Panc1 (cell line): ENCODE measurements at regions not wholly inside any gene's neighbourhood (a gene's known extent, or its start where the extent isn't known, plus 50 kb on each side); places are given as distances from the start of the nearest gene placed in this dataset.

Experiments used
- ATAC-seq: fragments of 200-7000 bp; cut with Tn5 transposase; 2 replicates; pipeline ENCODE4 v1.9.1; 2020; ENCODE audit warnings: mild to moderate bottlenecking, moderate library complexity
- BruUV-seq: library from RNA; stranded (reverse); fragments of 400-500 nt; replicated peaks from 2 replicates; lab custom pipeline; 2021; lab: Mats Ljungman, UMichigan
- CTCF ChIA-PET: fragments of 300-600 bp; sonication (Branson Sonifier 250); formaldehyde crosslinking; loops from one replicate; lab custom pipeline; 2022; ENCODE audit warnings: antibody characterized with exemption; lab: Charles Lee
- POLR2A ChIA-PET: fragments of 300-600 bp; sonication (Branson Sonifier 250); formaldehyde crosslinking; loops from one replicate; lab custom pipeline; 2022; ENCODE audit warnings: antibody characterized with exemption; lab: Charles Lee
- DNase-seq: peaks from one replicate; pipeline ENCODE4 v3.0.0-alpha.2; 2010; ENCODE audit warnings: low read depth, low spot score
- H3K27ac ChIP-seq: 2 replicates; pipeline ENCODE4 v1.5.1; 2011; ENCODE audit warnings: mild to moderate bottlenecking, low read length, inconsistent platforms
- H3K27me3 ChIP-seq: fragments of 200-500 bp; sonication (Bioruptor generic); 2 replicates; pipeline ENCODE4 v1.6.0; 2014; ENCODE audit warnings: low read length, inconsistent platforms; ENCODE audit not compliant: control insufficient read depth, insufficient read depth
- H3K36me3 ChIP-seq: fragments of 200-500 bp; sonication (Bioruptor generic); 2 replicates; pipeline ENCODE4 v1.5.1; 2014; ENCODE audit warnings: inconsistent platforms, mild to moderate bottlenecking, low read length, moderate library complexity; ENCODE audit not compliant: control insufficient read depth, insufficient read depth
- H3K4me1 ChIP-seq: 2 replicates; pipeline ENCODE4 v1.5.1; 2011; ENCODE audit warnings: inconsistent platforms, mild to moderate bottlenecking, low read length, moderate library complexity; ENCODE audit not compliant: control insufficient read depth, insufficient read depth
- H3K4me3 ChIP-seq, 2 experiments: 2 replicates each; pipeline ENCODE4 v1.5.1; 2011 to 2012; ENCODE audit warnings: low read depth in 2 of 2, low read length in 2 of 2, mild to moderate bottlenecking in 2 of 2, inconsistent platforms in 1 of 2, moderate library complexity in 1 of 2
- H3K9me3 ChIP-seq: fragments of 200-500 bp; sonication (Bioruptor generic); 2 replicates; pipeline ENCODE4 v1.5.1; 2014; ENCODE audit warnings: low read depth, mild to moderate bottlenecking, inconsistent platforms, low read length, moderate library complexity; ENCODE audit not compliant: control insufficient read depth, insufficient read depth
- POLR2AphosphoS5 ChIP-seq: IDR thresholded peaks from 2 replicates; pipeline ENCODE4 v1.6.1; 2012; ENCODE audit warnings: mild to moderate bottlenecking, low read depth, low read length, moderate library complexity
- SIN3A ChIP-seq: IDR thresholded peaks from 2 replicates; pipeline ENCODE4 v1.6.1; 2012; ENCODE audit warnings: low read depth, mild to moderate bottlenecking, low read length, moderate library complexity, borderline replicate concordance; ENCODE audit not compliant: insufficient read depth
- TCF7L2 ChIP-seq: IDR thresholded peaks from 2 replicates; pipeline ENCODE4 v1.6.1; 2011; ENCODE audit warnings: mild to moderate bottlenecking, low read depth, low read length, inconsistent platforms
- in situ Hi-C: cut with HindIII; loops from 2 replicates; pipeline ENCODE4 v1.10.0; 2016; ENCODE audit warnings: low sequenced_read_pairs, low pct_unique_long_range_greater_than_20kb
- intact Hi-C: fragments of 100-400 bp; cut with micrococcal nuclease; formaldehyde crosslinking; loops from one replicate; pipeline ENCODE4 v1.10.0; 2022; ENCODE audit not compliant: unreplicated experiment
- TF ChIP-seq, protein P1 (sequence below), 2 experiments: IDR thresholded peaks; 2 replicates each; pipeline ENCODE4 v1.6.1; 2011 to 2012; ENCODE audit warnings: low read depth in 2 of 2, control low read depth in 1 of 2, low read length in 1 of 2, mild to moderate bottlenecking in 1 of 2, moderate library complexity in 1 of 2; ENCODE audit not compliant: insufficient read depth in 1 of 2
- TF ChIP-seq, protein P2 (sequence below): fragments of 450-650 bp; IDR thresholded peaks from 2 replicates; pipeline ENCODE4 v1.5.1; 2017; ENCODE audit warnings: mild to moderate bottlenecking

DNA sequence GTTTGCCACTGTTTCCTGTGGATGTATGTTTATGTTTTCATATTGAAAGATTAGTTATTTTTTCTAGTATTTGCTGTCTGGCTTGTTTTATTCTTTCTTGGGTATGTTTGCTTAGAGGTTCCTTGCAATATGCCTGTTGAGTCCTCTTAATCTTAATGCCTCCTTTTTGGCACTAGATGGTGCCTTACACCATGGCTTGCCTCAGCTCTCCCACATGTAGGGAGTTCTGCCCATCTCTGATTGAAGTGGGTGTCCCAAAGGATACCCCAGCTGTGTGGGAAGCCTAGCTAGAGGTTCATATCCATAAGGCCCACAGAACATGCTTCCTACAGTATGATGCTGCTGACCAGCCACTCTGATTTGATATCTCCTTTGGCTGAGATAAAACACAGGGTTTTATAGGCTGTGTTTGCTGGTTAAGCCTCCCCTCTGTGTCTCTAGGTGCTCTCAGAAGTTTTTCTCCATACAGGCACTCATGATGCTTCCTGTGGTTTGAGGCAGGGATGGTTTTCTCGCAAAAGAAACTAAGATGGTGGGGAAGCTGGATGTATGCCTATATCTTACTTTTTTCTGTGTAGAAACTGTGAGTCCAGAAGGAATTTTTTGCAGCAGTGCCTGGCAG is 162.4 kb downstream of the ASB9 start:
- DNase-seq (no peak), ATAC-seq (no peak)
- Histone ChIP-seq H3K4me3 (no peak overlapping the region), H3K36me3 (no peaks in the 10 kb centered on the region), H3K27ac (no peak overlapping the region), H3K9me3 (no peaks in the 10 kb centered on the region), H3K4me1 (no peaks in the 10 kb centered on the region), H3K27me3 (no peaks in the 10 kb centered on the region)
- intact Hi-C loops (no loop called here), in situ Hi-C loops (no loop called here)
- ChIA-PET CTCF (no interaction called here), POLR2A (no interaction called here)
- no TSS peak for BruUV-seq
- TF ChIP-seq, protein P1, sequence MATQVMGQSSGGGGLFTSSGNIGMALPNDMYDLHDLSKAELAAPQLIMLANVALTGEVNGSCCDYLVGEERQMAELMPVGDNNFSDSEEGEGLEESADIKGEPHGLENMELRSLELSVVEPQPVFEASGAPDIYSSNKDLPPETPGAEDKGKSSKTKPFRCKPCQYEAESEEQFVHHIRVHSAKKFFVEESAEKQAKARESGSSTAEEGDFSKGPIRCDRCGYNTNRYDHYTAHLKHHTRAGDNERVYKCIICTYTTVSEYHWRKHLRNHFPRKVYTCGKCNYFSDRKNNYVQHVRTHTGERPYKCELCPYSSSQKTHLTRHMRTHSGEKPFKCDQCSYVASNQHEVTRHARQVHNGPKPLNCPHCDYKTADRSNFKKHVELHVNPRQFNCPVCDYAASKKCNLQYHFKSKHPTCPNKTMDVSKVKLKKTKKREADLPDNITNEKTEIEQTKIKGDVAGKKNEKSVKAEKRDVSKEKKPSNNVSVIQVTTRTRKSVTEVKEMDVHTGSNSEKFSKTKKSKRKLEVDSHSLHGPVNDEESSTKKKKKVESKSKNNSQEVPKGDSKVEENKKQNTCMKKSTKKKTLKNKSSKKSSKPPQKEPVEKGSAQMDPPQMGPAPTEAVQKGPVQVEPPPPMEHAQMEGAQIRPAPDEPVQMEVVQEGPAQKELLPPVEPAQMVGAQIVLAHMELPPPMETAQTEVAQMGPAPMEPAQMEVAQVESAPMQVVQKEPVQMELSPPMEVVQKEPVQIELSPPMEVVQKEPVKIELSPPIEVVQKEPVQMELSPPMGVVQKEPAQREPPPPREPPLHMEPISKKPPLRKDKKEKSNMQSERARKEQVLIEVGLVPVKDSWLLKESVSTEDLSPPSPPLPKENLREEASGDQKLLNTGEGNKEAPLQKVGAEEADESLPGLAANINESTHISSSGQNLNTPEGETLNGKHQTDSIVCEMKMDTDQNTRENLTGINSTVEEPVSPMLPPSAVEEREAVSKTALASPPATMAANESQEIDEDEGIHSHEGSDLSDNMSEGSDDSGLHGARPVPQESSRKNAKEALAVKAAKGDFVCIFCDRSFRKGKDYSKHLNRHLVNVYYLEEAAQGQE (IDR thresholded peaks at IDR 0.05; ENCODE audit: insufficient read depth in 1 of 2, low read depth in 2 of 2, low read length in 1 of 2): no peak
- TF ChIP-seq TCF7L2: no peak
- TF ChIP-seq, protein P2, sequence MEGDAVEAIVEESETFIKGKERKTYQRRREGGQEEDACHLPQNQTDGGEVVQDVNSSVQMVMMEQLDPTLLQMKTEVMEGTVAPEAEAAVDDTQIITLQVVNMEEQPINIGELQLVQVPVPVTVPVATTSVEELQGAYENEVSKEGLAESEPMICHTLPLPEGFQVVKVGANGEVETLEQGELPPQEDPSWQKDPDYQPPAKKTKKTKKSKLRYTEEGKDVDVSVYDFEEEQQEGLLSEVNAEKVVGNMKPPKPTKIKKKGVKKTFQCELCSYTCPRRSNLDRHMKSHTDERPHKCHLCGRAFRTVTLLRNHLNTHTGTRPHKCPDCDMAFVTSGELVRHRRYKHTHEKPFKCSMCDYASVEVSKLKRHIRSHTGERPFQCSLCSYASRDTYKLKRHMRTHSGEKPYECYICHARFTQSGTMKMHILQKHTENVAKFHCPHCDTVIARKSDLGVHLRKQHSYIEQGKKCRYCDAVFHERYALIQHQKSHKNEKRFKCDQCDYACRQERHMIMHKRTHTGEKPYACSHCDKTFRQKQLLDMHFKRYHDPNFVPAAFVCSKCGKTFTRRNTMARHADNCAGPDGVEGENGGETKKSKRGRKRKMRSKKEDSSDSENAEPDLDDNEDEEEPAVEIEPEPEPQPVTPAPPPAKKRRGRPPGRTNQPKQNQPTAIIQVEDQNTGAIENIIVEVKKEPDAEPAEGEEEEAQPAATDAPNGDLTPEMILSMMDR: no peak
- TF ChIP-seq SIN3A: no peak
- no peak for TF ChIP-seq POLR2AphosphoS5

DNA sequence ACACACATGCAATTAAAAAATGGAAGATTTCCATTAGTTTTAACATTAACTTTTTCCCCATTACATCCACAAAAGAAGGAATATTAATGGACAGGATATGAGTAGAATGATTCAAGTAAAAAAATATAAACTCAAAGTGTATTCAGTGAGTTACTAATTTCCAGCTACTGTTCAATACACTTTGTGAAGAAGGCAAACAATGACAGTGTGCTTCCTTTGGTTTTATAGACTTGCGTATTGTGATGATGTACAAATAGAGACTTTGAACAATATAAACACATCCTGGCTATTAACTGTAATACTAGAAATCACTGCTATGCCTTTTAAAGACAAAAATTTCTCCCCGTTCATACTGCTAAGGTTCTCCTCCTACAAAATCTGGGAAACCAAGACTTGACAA is 171.4 kb downstream of the ASB9 start:
- POLR2A ChIA-PET: no interaction called here
- TF ChIP-seq POLR2AphosphoS5 (no peak), TCF7L2 (no peak), SIN3A (no peak)
- TF ChIP-seq, protein P1 (IDR thresholded peaks at IDR 0.05; ENCODE audit: insufficient read depth in 1 of 2, low read depth in 2 of 2, low read length in 1 of 2): no peak
- TF ChIP-seq, protein P2: no peak
- in situ Hi-C loops (no loop called here), intact Hi-C loops (no loop called here)
- BruUV-seq: no TSS peak
- no peaks in the 10 kb centered on the region for H3K27me3 ChIP-seq
- DNase-seq: no peak
- H3K4me1 ChIP-seq: no peaks in the 10 kb centered on the region
- no peak for ATAC-seq
- no peaks in the 10 kb centered on the region for H3K36me3 ChIP-seq
- CTCF ChIA-PET: no interaction called here
- no peak overlapping the region for H3K27ac ChIP-seq
- H3K9me3 ChIP-seq: no peaks in the 10 kb centered on the region
- H3K4me3 ChIP-seq: no peak overlapping the region
